ENCODE measurements at regions not wholly inside any gene's neighbourhood (a gene's known extent, or its start where the extent isn't known, plus 50 kb on each side); places are given as distances from the start of the nearest gene placed in this dataset.

- CTCF ChIA-PET, result interaction anchor here (0.9 to 3.0 kb wide), 6 partner anchors 9 to 51 kb away, joined by 3 to 13 read pairs (median 5); partner anchors contain the start of gene SERTAD2
- dilution Hi-C loops (cut with MboI; ENCODE audit: extremely low pct_ligation_motif_present, low sequenced_read_pairs), result no loop called here
- H3K79me2 ChIP-seq (ENCODE audit: control insufficient read depth, insufficient read depth, low read length), result no peaks in the 10 kb centered on the region
Observed at GRCh38 chr2:64704996-64705395, 51.3 kb upstream of the SERTAD2 start.

More at GRCh38 chr2:64704996-64705395, 51.3 kb upstream of the SERTAD2 start:
- TF ChIP-seq, protein P1, sequence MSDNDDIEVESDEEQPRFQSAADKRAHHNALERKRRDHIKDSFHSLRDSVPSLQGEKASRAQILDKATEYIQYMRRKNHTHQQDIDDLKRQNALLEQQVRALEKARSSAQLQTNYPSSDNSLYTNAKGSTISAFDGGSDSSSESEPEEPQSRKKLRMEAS (IDR thresholded peaks at IDR 0.05; ENCODE audit: insufficient read depth, insufficient read length), result no peak
- TF ChIP-seq GATA2 (IDR thresholded peaks at IDR 0.05; ENCODE audit: insufficient read depth, insufficient read length, low read depth, low read length), result no peak
- TF ChIP-seq POLR2A (IDR thresholded peaks at IDR 0.05; ENCODE audit: low read depth, low read length), result no peak
- TF ChIP-seq JUN (IDR thresholded peaks at IDR 0.05; ENCODE audit: borderline replicate concordance, insufficient read depth, insufficient read length, low read depth), result no peak
- TF ChIP-seq CTCF (IDR thresholded peaks at IDR 0.05; ENCODE audit: extremely low read depth in 1 of 2, insufficient read depth in 1 of 2, low read depth in 1 of 2, low read length in 2 of 2), result no peak
- TF ChIP-seq FOS (IDR thresholded peaks at IDR 0.05; ENCODE audit: borderline replicate concordance, insufficient read depth, low read length), result no peak
- TF ChIP-seq EZH2 (IDR thresholded peaks at IDR 0.05; ENCODE audit: borderline replicate concordance, low read depth, low read length, severe bottlenecking), result no peak
- no peak for TF ChIP-seq POLR2AphosphoS5 (IDR thresholded peaks at IDR 0.05; ENCODE audit: insufficient read depth, low read depth, low read length)
- TF ChIP-seq MYC (IDR thresholded peaks at IDR 0.05; ENCODE audit: low read depth, low read length), result no peak
- no peaks in the 10 kb centered on the region for H4K20me1 ChIP-seq (replicated peaks; ENCODE audit: control insufficient read depth, extremely low read depth, insufficient read depth, low read length)
- DNase-seq (ENCODE audit: low read depth, low spot score), result no peak
- no peak overlapping the region for H3K4me2 ChIP-seq (ENCODE audit: insufficient read depth, low read length)
- no peaks in the 10 kb centered on the region for H3K9me1 ChIP-seq (replicated peaks; ENCODE audit: control insufficient read depth, extremely low read depth, insufficient read depth, low read length)
- POLR2A ChIA-PET, result no interaction called here
- H3K9ac ChIP-seq (replicated peaks; ENCODE audit: extremely low read depth, insufficient read depth, low read length), result no peak overlapping the region
- H3K36me3 ChIP-seq (ENCODE audit: control insufficient read depth in 2 of 2, extremely low read depth in 1 of 2, insufficient read depth in 2 of 2, low read length in 2 of 2), result no peaks in the 10 kb centered on the region
- H3K27me3 ChIP-seq (ENCODE audit: control insufficient read depth in 2 of 2, insufficient read depth in 2 of 2, low read length in 2 of 2), result no peaks in the 10 kb centered on the region
- FAIRE-seq, result no peak
- intact Hi-C loops (cut with micrococcal nuclease), result no loop called here
- H3K27ac ChIP-seq (ENCODE audit: insufficient read depth, low read depth, low read length), result no peak overlapping the region
- H3K4me1 ChIP-seq (ENCODE audit: control insufficient read depth, extremely low read depth, insufficient read depth, low read length), result no peaks in the 10 kb centered on the region
- H2AFZ ChIP-seq (ENCODE audit: low read depth, low read length), result no peak overlapping the region
- no peaks in the 10 kb centered on the region for H3K9me3 ChIP-seq (replicated peaks; ENCODE audit: control insufficient read depth, insufficient read depth, low read length)
- no peak overlapping the region for H3K4me3 ChIP-seq (replicated peaks in 1 of 3; ENCODE audit: insufficient read depth in 1 of 3, low read depth in 1 of 3, low read length in 3 of 3)
- BruUV-seq (replicated peaks), result no TSS peak

Data from endothelial cell of umbilical vein (primary cell).